HG03064 (cell line): ENCODE measurements at regions not wholly inside any gene's neighbourhood (a gene's known extent, or its start where the extent isn't known, plus 50 kb on each side); places are given as distances from the start of the nearest gene placed in this dataset.
"Not testable (repeated sequence)": the region's sequence is repeated elsewhere in the genome, so short reads cannot be mapped to it uniquely, and the experiment has no call there.

Experiments
- ATAC-seq: cut with Tn5 transposase; IDR thresholded peaks from one replicate; pipeline ENCODE4 v1.9.1; 2021; ENCODE audit warnings: low read depth; ENCODE audit not compliant: unreplicated experiment

DNA sequence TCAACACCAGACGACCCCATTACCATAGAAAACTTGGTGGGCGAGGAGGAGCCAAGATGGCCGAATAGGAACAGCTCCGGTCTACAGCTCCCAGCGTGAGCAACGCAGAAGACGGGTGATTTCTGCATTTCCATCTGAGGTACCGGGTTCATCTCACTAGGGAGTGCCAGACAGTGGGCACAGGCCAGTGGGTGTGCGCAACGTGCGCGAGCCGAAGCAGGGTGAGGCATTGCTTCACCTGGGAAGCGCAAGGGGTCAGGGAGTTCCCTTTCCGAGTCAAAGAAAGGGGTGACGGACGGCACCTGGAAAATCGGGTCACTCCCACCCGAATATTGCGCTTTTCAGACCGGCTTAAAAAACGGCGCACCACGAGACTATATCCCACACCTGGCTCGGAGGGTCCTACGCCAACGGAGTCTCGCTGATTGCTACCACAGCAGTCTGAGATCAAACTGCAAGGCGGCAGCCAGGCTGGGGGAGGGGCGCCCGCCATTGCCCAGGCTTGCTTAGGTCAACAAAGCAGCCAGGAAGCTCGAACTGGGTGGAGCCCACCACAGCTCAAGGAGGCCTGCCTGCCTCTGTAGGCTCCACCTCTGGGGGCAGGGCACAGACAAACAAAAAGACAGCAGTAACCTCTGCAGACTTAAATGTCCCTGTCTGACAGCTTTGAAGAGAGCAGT, 2000.1 kb upstream of the CELF4 start:
- not testable (repeated sequence) for ATAC-seq

DNA sequence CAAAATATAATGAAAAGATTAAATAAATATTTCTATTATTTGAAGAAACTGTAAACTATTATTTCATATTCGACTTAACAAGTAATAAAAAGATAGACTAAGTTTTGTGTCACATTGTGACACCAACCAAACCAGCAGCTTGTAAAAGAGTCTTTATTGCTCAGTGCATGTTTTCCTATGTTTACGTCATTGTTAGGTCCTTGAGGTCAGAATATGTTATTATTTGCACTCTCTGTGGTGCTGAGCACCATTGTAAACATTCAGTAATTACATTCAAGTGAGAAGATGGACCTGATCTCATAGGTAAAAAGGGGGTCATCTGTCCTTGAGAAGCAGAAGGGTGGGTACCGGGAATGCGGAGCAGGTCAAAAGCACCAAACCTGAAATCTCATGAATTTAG, 1999.1 kb upstream of the CELF4 start:
- no peak for ATAC-seq

DNA sequence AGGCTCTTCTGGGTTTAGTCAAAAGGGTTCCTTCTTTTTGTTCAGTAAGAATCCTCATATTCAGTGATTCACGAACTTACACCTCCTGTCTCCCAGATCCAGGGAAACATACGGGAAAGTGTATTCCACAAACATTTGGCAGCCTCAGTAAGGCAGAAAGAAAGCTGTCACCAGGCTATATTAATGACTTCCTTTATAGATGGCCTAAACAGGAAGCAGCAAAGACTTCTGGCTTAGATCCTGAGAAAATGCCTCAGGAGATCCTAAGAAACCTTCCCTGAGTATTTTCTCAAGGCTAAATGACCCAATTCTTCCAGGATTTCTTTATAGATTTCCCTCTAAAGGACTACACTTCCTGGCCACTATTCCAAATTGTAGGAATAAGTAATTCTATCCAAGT, 1995.5 kb upstream of the CELF4 start:
- no peak for ATAC-seq

GRCh38 chr18:39558658-39559057, 1993.1 kb upstream of the CELF4 start:
- no peak for ATAC-seq

- no peak for ATAC-seq
Observed at GRCh38 chr18:39555496-39555895, 1989.9 kb upstream of the CELF4 start.

GRCh38 chr18:39550701-39551100, 1985.1 kb upstream of the CELF4 start:
- ATAC-seq, result no peak

DNA sequence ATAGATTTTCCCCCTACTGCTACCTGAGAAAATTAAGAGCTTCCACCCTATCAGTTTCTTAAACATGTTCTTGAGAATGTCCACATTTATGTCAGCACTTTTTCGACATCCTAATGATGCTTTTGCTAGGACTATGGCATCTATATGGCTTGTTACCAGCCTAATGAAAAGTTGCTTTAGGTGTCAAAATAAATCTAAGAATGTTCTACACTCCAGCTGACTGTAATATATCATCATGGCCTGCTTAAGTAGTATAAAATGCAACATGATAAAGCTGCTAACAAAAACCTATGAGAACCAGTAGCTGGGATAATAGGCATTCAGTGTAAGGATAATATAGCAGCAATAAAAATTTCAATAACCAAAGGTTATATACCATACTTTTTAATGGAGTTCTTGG, 1983.5 kb upstream of the CELF4 start:
- ATAC-seq, result no peak

GRCh38 chr18:39531659-39532058, 1966.1 kb upstream of the CELF4 start:
- ATAC-seq, result no peak

DNA sequence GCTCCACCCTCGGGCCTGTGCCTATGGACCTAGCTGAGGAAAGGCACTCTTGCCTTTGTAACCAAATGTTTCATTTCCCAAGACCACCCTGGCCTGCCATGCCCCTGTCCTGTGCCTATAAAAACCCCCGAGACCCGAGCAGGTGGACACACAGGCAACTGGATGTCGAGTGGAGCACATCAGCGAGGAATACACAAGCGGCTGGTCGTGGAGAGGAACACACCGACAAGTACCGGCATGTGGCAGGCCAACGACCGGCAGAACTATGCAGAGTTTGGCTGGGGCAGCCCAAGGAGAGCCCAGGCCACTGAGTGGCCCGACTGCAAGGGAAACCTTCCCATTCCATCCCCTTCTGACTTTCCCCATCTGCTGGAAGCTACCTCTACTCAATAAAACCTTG, 1963.8 kb upstream of the CELF4 start:
- ATAC-seq, result no peak

GRCh38 chr18:39527465-39527864, 1961.9 kb upstream of the CELF4 start:
- no peak for ATAC-seq

GRCh38 chr18:39524370-39524769, 1958.8 kb upstream of the CELF4 start:
- ATAC-seq, result no peak

GRCh38 chr18:39523281-39523680, 1957.7 kb upstream of the CELF4 start:
- ATAC-seq, result no peak

DNA sequence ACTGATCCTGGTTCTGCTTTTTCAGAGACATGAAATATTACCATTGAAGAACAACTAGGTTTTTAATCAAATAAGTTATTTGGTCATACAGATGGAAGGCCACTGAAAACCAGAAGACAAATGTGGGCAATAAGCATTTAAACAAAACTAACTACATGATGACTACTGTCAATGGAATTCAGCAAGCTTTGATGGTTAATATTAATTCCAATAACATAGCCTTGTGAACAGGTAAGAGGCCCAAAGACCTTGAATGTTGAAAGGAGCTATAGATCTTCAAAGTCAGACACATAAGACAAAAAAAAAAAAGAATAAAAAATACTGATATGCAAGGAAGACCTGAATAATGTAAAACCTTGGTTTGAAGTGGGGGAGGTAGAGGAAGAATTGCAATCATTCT, 1955.6 kb upstream of the CELF4 start:
- no peak for ATAC-seq

DNA sequence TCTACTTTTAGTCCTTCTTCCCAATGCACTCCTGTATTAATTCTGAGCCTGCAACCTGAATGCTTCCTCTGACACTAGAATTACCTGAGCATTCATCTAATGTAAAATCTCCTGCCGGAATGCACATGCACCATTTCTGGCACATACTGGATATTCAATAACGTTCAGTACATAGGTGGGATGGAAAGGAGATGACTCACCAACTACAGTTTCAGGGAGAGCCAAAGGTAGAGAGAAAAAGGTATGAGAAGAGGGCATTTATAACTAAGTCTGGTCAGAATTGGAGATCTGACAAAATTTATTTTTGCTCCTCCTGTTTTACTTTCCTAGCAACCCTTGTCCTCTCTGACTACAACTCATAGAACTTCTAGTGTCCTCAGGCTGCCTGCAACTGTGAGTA, 1954.1 kb upstream of the CELF4 start:
- no peak for ATAC-seq

- no peak for ATAC-seq
Observed at GRCh38 chr18:39515299-39515698, 1949.7 kb upstream of the CELF4 start.

DNA sequence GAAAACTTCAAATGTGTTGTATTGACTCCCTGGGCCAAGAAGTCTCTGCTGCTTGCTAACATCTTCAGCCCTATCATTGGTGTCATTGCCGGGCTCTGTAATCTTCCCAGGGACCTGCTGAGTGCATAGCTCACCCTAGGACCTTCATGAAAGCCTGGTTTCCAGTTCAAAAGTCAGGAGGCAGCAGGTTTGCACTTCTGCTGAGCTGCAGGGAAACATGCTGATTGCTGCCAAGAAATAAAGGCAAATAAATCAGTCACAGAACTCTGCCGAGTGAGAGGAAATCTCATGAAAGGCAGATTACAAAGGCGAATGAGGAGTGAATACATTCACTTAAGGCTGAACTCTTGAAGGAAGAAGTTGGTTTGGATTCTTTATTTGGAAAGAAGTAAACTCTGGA, 1947.6 kb upstream of the CELF4 start:
- no peak for ATAC-seq

DNA sequence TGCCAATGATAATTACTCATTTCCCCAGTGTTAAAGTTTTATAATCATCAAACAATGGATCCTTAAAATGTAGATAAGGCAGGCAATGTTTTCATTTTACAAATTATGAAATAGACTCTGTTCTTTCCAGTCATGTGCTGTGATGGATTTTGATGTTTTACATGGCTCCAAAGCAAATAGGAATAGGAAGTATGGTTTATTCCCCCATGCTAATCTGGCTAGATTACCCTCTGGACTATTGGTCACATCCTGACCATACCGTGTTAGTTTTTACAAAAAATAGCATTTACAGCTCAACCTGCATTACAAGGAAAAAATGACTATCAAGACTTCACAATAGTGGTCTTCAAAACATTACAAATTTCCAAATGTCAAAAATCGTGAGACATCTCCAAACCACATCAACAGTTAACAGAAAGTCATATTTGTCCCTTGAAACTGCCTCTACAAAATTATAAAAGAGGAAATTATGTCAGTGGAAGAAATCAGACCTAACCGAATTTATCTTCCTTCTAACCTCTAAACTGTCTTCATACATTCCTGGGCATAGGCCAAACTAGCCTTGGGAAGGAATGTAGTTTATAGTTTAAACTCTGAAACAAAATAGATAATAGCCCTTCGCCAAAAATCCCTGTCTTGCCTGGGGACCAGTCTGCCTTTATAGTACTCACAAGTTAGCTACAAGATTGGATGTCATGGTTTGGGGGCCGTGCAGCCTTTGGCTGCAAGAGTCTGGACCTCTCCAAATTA, 1941.2 kb upstream of the CELF4 start:
- ATAC-seq, result no peak

- no peak for ATAC-seq
Observed at GRCh38 chr18:39500306-39500705, 1934.7 kb upstream of the CELF4 start.

GRCh38 chr18:39497821-39498220, 1932.2 kb upstream of the CELF4 start:
- no peak for ATAC-seq

- ATAC-seq, result no peak
Observed at GRCh38 chr18:39496986-39497385, 1931.4 kb upstream of the CELF4 start.

- ATAC-seq, result no peak
Observed at GRCh38 chr18:39494211-39494896, 1928.8 kb upstream of the CELF4 start.

DNA sequence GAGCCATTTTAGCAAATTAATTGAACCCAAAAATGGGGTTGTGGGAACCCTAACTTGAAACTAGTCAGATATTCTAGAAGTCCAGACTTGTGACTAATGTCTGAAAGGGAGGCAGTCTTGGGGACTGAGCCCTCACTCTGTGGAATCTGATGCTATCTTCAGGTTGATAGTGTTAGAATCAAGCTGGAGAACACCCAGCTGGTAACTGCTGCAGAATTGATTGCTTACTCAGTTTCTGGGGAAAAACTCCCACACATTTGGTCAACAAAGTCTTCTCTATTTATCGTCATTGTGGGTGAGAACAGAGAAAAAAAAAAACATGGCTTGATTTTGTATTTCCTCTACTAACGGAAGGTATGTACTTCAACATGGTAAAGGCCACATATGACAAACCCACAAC, 1925.8 kb upstream of the CELF4 start:
- ATAC-seq, result no peak
